EH (cell line): ENCODE measurements at regions not wholly inside any gene's neighbourhood (a gene's known extent, or its start where the extent isn't known, plus 50 kb on each side); places are given as distances from the start of the nearest gene placed in this dataset.

Experiments
- DNase-seq: peaks from one replicate; pipeline ENCODE4 v3.0.0-alpha.2; 2015; ENCODE audit warnings: low read depth

DNA sequence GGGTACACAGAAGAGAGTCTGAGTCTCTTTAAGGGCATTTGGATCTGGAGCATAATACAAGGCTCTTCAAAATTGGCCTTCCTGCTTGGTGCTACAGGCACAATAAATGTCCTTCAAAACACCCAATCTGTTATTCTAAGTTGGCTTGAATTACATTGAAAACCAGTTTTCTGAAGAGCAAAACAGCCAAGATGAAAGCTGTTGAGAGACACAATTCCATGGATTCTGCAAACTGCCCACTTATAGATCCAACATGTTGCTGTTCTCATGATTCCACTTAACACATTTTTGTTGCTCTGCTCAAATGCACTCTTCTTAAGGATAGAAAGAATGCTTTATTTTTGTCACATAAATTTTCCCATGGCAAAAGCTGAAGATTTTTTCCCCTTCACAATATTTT, 525.9 kb upstream of the CDH8 start:
- no peak for DNase-seq

DNA sequence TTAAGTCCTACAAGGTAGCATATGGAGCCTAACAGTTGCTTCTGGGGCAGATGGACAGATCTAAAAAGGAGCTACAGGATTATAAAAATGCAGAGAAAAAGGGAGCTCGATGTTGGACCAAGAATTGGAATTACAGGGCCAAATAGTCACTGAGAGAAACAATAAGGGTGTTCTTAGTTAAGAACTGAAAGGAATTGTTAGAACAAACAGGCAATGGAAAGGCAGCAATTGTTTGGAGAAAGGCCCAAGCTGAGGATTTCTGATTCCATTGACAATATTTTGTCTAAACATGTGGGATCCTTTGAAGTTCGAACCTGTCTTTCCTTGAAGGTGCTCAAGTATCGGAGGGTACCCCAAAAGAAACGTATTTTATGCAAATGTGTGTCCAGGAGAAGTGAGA, 513.6 kb upstream of the CDH8 start:
- no peak for DNase-seq

DNA sequence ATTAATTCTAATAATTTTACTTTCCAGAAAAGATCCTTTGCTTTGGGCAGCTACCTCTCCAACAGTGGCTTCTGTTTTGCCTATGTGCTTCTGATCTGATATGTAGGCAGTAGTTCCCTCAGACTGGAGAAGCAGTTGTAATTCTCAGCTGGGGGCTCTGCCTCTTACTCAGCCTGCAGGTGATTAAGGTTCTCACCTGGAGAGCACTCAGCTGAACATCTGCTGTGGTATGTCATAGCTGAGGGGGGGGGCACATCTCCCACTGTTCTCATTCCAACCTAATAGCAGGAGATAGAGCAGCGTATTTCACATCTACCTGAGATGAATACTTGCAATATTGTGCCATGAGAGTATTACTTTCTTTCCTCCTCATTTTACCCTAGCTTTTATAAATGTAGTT, 511.9 kb upstream of the CDH8 start:
- DNase-seq = no peak

DNA sequence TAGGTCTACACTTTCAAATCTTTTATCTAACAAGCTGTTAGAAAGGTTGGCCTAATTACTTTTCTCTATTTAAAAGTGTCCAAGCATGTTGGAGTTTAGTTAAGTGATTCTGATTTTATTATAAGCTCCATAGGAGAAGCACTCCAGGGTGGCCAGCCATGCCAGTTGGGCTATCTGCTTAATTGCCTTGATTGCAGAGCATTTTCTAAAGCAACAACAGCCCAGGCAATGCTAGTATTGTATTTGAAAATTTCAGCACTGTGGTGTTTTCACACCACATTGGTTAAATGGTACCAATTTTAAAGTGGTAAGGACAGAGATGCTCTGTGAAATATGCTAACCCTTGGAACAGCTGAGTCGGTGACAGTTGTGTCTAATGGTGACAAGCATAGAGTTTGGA, 510.5 kb upstream of the CDH8 start:
- DNase-seq = no peak

DNA sequence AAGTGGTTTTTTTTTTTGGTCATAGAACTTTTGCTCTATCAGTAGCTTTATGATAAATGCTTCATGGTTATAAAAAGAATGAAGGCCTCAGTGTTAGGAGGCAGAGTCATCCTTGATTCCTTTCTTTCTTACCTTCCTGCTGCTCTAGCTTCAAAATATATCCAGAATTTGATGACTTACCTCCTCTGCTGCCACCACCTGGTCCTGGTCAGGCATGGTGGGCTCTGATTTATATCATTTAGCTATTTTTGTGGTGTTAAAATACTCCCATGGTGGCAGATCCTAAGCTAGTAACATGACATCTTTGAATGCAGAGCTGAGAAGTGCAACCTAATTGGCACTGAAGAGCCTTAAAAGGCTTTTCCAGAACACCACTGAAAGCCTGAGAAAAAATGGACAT, 508.8 kb upstream of the CDH8 start:
- DNase-seq = no peak

DNA sequence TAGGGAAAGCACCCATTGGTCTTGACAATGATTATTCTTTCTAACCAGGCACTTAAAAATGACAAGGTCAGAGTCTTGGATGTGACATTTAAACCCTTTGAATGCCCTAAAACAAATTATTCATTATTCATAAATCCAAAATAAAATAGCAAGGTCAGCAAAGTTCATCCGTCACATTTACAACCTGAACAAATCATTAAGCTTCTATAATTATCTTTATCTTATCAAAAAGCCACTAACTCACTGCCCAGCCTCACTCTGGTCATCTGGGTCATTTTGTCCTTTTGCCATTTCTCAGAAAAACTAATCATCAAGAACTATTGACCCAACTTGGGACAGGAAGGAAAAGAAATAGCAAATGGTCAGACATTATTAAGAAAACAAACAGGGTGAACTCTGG, 507.3 kb upstream of the CDH8 start:
- no peak for DNase-seq

DNA sequence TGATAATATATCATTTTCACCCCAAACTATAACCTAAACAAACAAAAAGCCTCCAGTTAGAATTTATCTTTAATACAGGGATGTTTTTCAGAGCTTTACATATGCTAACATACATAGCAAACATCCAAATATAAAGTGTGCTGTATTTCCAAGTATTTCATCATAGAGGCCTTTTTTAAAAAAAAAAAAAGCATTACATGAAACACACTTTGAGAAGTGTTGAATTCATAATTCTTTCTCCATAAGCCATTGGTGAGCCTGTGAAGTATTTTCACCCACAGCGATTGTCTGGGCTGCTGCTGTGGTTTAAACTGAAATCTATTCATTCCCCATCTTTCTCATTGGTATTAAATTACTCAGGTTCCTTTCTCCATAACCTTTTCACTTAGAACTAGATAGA, 503.4 kb upstream of the CDH8 start:
- DNase-seq = no peak

DNA sequence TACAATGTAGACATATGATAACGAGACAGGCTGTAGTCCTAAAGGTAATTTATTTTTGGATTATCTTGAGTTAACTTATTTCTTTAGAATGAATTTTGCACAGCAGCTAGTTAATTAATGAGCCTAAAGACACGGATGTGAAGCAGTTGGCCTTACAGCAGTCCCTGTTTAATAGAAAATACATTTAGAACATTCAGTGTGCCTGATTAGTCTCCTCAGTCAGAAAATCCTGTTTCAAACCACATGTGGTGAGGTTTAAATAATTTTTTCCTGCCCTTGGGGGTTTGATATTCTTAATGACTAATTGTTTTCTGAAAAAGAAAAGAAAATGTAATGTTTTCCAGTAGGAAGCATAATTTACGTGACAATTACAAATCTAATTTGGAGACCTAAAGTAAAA, 494.2 kb upstream of the CDH8 start:
- DNase-seq = no peak

DNA sequence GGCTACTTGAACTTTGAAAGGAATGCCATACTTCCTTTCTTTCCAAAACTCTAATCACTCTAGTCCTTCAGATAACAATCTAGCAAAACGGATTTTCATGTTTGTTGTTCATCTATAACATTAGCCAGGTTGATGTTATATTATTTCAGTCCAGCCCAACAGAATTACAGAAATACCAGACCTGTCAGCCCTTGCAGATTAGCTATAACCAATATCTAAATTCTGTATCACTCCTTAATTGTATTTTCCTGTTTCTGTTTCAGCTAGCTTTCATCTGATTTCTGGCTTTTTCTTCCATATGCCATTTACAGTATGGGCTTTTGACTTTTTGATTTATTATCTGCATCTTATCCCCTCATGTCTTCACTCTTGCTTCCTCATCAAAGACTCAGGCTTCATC, 479.8 kb upstream of the CDH8 start:
- no peak for DNase-seq

DNA sequence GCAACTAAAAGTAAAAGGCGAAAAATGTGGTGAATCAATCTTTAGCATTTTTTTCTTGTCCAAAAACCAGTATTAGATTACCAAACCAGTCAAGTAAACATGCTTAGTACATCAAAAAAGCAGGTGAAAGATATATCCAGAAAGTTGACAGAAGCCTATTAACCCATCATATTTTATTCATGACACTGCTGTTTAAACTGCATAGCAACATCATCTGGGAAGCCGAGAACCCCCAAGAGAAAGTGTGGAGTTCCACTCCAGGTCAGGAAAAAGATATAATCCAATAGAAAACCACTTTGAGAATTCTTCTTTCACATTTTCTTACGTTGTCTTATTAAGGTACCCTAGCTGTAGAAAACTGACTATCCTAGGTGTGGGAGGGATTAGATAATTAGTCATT, 466.8 kb upstream of the CDH8 start:
- no peak for DNase-seq

DNA sequence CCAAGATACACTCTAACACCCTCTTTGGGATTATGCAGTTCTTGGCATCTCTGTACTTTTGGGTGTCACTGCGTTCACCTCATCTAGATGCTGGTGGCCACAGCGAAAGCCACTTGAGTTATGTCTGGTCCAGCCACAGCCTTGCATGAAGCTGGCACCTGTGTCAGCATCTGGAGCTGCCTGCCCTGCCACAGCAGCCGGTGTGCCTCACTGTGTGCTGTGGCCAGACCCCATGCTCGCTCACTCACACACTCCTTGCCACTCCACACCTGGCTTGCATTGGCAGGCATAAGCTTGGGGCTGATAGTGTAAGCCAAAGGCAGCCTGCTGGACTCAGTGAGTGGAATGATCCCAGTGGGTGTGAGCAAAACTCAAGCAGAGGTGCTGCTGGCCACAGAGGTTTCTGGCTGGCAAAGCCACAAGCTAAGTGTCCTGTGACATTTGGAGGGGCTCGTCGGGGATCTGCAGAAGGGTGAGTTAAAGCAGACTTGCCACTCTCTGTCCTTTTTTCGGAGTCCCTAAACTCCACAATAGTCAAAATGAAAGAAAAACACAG, 442.7 kb upstream of the CDH8 start:
- no peak for DNase-seq

DNA sequence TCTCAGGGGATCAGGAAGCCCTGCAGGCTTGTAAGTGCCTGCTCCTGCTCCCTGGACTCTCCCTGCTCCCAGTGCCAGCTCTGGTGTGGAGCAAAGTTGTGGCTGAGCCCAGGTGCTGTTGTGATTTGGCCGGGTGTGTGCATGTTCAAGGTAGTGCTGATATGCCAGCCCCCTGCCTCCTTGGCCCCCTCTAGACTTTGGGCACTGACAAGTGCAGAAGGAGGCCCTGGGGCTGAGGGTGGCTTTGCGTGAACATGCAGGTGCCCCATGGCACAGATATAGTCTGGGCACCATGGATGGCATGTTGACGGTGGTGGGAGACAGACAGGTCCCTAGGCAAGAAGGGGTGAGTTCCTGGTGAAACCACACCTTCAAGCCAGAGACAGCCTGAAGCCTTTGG, 441.6 kb upstream of the CDH8 start:
- DNase-seq = no peak

DNA sequence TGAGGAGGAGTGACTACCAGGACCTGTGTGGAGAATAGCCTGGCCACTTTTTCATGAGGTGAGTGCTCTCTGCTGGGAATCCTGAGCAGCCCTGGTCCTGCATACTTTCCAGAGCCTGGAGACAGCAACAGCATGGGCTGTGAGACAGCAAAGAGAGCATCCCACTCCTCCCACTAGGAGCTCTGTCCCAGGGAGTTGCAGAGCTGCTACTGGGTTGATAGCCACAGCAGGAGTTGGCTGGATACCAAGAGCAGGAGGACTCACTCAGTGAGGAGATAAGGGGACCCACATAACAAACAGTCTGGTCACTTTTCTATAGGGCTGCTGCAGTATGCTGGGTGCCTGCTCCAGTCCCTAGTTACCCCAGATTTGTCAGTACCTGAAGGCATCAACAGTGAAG, 439.3 kb upstream of the CDH8 start:
- DNase-seq = no peak

DNA sequence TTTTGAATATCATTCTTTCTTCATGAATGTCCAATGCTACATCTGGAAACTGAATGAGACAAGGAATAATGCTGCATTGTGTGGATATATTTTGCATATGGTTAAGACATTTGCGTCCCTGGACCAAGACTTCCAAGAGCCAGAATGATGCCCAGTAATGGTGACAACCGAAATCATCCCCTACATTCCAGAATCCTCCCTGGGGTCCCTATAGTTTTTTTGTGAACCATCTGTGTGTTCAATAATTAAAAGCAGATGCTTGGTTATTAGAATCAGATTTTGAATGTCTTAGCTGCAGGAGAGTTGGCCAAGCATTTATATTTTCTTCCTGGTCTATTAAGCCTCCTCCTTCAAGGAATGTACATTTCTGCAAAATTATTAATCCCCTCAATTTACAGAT, 426.7 kb upstream of the CDH8 start:
- DNase-seq = no peak

DNA sequence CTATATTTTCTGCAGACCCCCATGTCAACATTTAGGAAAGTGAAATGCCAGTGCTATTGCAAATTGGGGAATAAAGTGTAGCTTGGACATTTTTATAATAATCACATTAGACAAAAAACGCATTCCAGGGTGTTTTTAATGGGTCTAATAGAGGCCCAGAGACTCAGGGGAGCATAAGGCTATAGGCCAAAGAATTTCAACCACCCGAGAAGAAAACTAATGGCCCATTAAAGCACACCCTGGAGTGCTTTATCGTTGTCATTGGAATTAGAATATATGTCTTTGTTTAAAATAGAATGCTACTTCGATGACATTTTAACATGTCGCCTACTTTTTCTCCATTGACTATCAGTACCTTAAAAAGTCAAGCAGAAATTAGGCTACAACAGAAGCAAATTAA, 414.1 kb upstream of the CDH8 start:
- DNase-seq = no peak

DNA sequence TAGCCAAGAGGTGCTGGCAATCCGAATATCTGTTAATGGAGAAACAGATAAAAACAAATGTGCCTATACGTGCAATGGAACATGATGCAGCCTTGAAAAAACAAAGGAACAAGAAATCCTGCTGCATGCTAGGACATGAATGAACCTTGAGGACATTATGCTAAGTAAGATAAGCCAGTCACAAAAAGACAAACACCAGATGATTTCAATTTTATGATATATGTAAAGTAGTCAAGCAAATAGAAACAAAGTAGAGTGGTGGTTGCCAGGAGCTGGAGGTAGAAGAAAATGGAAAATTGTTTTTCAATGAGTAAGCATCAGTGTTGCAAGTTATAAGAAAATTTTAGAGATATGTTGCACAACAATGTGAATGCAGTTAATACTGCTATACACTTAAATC, 409.7 kb upstream of the CDH8 start:
- no peak for DNase-seq

DNA sequence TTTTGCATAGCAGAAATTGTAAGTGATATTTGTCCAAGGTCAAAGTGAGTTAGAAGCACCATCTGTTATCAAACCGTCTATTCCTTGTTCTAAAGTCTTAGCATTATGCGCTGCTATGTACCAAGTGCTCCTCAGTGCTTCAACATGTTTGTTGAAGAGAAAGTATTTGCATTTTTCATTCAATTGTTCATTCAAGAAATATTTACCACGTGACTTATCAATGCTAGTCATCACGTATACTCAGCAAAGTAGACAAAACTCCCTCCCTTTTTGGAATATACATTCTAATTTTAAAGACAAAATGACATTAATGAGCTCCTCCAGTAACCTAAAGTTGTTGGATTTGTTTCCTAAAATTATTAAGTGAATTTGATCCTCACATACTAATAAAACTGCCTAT, 388.0 kb upstream of the CDH8 start:
- no peak for DNase-seq

DNA sequence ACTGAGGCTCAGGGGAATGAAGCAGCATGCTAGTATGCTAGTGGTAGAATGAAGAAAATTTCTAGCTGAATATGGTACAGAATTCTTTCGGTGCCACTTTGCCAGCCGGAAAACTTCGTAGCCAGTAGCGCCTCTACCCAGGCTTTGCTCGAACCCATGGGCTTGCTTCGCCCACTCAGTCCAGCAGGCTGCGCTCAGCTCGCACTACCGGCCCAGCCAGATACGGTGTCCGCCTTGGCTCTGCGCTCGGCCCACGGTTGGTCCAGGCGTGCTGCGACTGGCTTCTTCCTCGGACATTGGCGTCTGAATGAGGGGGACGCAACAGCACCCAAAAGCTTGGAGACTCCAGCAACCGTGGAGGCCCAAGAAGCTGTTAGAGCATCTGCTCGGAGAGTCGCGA, 372.5 kb upstream of the CDH8 start:
- no peak for DNase-seq

DNA sequence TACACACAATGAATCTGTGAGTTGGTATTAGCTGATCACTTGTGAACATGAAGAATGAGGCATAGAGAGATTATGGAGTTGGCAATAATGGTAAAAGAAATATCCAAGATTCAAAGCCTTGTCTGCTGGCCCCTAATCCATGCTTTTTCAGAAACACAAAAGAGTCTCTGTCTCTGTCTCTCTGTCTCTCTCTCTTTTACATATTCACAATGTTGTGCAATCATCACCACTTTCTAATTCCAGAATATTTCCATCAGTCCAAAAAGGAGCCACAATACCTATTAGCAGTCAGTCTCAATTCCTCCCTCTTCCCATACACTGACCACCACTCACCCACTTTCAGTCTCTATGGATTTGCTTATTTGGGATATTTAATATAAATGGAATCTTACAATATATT, 370.1 kb upstream of the CDH8 start:
- DNase-seq = no peak

DNA sequence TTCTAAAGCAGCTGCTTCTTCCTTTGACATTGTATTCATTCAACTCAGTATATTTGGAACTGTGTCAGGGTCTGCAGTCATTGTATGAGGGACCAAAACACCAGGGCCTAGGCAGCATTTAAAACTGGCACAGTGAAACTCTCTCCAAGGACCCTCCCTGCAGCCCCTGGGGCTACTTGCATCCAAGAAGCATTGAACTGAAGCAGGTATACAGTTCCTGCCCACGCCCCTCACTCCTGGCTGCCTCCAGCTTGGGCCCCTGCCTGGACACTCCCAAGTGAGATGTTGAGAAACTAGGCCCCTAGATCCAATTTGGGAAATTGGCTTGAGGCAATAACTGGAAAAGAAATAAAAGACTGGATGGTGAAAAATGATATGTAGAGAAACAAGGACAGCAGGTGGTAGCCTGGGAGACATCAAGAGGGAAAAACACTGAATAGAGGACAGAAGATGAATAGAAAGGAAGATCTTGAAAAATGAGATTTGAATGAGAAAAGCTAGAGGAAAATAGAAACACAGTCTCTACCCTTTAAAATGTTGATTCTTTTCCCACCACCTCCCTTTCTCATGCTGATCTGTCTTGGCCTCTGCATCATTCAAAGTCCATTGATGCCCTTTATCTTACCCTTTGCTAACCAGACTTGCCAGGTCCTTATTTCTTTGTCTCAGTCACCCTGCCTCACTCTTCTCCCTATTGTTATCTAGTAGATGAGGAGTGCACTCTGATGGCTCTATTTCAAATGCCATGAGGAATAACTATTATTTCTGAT, 368.8 kb upstream of the CDH8 start:
- no peak for DNase-seq

DNA sequence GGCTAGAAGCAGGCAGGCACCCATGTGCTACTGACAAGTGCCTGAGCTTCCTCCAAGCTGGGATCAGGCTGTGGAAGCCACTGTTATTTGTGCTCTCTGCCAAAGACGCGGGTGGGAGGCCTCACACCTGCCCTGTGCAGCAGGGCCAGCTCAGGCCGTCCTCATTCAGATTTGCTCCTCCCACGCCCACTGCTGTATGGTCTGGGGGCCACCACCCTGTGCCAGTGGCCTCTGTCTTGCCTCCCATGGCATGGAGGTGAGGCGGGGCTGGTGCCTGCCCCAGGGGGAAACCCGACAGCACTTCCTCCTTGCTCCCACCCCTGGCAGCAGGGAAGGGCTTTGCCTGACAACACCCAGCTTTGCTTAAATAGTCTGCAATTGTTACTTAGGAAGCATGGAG, 356.5 kb upstream of the CDH8 start:
- DNase-seq = no peak

DNA sequence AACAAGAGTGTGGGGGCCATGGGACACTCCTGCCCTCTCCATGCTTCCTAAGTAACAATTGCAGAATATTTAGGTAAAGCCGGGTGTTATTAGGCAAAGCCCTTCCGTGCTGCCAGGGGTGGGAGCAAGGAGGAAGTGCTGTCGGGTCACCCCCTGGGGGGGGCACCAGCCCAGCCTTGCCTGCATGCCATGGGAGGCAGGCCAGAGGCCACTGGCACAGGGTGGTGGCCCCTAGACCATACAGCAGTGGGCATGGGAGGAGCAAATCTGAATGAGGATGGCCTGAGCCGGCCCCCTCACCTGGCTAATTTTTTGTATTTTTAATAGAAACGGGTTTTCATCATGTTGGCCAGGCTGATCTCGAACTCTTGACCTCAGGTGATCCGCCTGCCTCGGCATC, 355.7 kb upstream of the CDH8 start:
- DNase-seq = no peak

DNA sequence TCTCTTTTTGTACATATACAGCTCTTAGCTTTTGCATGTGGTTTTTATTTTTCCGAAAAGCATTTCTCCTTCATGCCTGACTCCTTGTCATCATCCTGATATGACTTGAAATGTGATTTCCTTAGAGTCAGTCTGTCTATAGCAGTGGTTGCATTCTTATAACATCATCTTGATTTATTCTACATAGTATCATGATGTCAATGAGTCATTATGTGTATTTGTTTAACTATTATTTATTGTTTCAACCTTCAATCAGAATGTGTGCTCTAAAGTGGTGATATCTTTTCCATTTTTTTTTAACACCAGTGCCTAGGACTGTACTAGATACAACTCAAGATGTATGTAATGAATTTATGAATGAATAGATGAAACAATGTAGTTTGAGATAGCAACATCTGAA, 354.9 kb upstream of the CDH8 start:
- DNase-seq = no peak

DNA sequence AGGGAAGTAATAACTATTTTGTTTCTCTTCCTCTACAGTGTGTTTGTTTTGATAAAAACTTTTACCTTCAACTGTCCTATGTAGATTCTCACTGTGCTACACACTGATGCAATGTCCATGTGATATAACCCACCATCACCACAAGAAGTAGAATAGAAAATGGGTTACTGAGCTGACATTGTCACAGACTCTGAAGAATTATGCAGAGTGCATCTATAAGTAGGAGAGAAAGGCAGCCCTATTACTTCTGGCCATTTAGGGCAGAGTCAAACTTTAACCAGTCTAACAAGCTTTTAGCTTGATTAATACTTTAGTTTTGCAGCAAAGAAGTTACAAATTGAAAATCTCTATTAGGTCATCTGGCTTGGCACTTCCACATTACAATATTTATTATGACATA, 354.0 kb upstream of the CDH8 start:
- no peak for DNase-seq

DNA sequence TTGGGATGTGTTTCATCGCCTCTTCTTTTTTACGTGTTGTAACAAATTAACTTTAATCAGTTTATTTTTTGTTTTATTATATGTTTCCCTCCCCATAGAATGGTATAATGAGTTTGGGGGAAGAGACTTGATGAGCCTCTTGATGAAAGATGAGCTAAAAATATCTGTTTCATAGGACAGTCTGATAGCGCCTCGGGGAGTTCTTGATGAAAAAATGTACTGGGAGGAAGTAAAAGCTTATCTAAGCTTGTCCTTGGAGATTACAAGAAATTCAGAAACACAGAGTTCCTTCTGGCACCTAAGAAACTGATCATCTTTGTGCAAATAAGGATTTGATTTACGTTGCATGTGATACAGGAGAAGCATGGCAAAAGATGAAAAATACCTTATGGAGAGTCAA, 350.2 kb upstream of the CDH8 start:
- no peak for DNase-seq
